Activated T-cell treated with anti-CD3 and anti-CD28 coated beads, Interleukin-2, amount 50 U/mL, for 72 hours (primary cell): ENCODE measurements at regions not wholly inside any gene's neighbourhood (a gene's known extent, or its start where the extent isn't known, plus 50 kb on each side); places are given as distances from the start of the nearest gene placed in this dataset.
"Not testable (repeated sequence)": the region's sequence is repeated elsewhere in the genome, so short reads cannot be mapped to it uniquely, and the experiment has no call there.

Experiments
- ATAC-seq, 2 donors: fragments of 150-1000 bp; cut with Tn5 transposase; replicated peaks in 1 of 2; 2 replicates each; pipeline ENCODE4 v1.10.0; 2021; ENCODE audit warnings: moderate library complexity in 2 of 2, mild to moderate bottlenecking in 1 of 2
- DNase-seq, 2 donors: peaks; one replicate each; pipeline ENCODE4 v3.0.0; 2021 to 2022; ENCODE audit warnings: mixed read lengths in 1 of 2
- H3K27ac Mint-ChIP-seq: one replicate; pipeline ENCODE4 v1.8.0; 2022; ENCODE audit warnings: mild to moderate bottlenecking, moderate library complexity, mixed read lengths
- H3K27me3 Mint-ChIP-seq: one replicate; pipeline ENCODE4 v1.8.0; 2022; ENCODE audit warnings: low read depth, mixed read lengths
- H3K36me3 Mint-ChIP-seq, 2 donors: one replicate each; pipeline ENCODE4 v1.8.0; 2022; ENCODE audit warnings: mixed read lengths in 2 of 2, mild to moderate bottlenecking in 1 of 2; ENCODE audit not compliant: insufficient read depth in 2 of 2
- H3K4me1 Mint-ChIP-seq: one replicate; pipeline ENCODE4 v1.8.0; 2022; ENCODE audit warnings: low read depth, mixed read lengths
- H3K4me3 Mint-ChIP-seq, 2 donors: one replicate each; pipeline ENCODE4 v1.8.0; 2022; ENCODE audit warnings: mild to moderate bottlenecking in 2 of 2, mixed read lengths in 2 of 2, moderate library complexity in 2 of 2
- H3K9me3 Mint-ChIP-seq, 2 donors: one replicate each; pipeline ENCODE4 v1.8.0; 2022; ENCODE audit warnings: mixed read lengths in 2 of 2

DNA sequence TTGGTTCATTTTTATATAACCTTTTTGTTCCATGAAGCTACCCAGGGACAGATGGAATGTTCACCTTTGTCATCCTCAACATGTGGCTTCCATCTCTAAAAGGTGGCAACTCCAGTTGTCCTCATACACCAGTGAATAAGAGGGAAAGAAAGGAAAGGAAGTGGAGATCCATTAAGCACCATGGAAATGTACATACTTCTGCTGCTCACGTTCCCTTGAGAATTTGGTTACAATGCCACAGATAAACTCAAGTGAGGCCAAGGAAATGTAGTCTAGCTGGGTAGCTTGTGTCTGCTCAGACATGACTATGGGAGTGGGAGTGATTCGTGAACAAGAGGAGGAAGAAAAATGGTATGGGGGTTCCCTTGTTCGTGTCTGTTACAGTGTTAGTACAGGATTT, 237.1 kb upstream of the FAM3C start:
- no peaks in the 10 kb centered on the region for H3K27me3 Mint-ChIP-seq
- H3K9me3 Mint-ChIP-seq = peaks cover 0 to 2% of the 10 kb centered on the region in 2 donors
- no peak for DNase-seq
- no peak overlapping the region for H3K27ac Mint-ChIP-seq
- ATAC-seq = no peak
- H3K36me3 Mint-ChIP-seq = no peaks in the 10 kb centered on the region
- no peak overlapping the region for H3K4me3 Mint-ChIP-seq
- H3K4me1 Mint-ChIP-seq = no peaks in the 10 kb centered on the region

DNA sequence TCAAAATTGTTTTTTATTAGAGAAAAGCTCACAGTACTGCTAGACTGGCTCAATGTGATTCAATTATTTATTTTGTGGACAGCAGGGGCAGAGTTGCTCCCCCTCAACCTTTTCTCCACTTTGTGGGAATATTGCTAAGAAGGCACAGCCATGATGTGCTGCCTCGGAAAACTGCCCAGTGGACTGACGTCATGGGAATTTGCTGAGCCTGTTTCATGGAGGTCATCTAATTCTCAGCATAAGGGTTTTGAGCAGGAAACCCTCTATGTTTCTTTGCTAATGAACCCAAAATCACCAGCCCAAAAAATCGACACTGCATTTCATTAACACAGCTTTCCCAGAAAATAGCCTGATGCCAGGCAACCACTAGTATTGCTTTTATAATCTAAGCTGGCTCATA, 228.8 kb upstream of the FAM3C start:
- no peaks in the 10 kb centered on the region for H3K9me3 Mint-ChIP-seq
- ATAC-seq (no peak), DNase-seq (no peak)
- no peaks in the 10 kb centered on the region for H3K36me3 Mint-ChIP-seq
- no peaks in the 10 kb centered on the region for H3K27me3 Mint-ChIP-seq
- no peak overlapping the region for H3K27ac Mint-ChIP-seq
- no peak overlapping the region for H3K4me3 Mint-ChIP-seq
- H3K4me1 Mint-ChIP-seq = no peaks in the 10 kb centered on the region

DNA sequence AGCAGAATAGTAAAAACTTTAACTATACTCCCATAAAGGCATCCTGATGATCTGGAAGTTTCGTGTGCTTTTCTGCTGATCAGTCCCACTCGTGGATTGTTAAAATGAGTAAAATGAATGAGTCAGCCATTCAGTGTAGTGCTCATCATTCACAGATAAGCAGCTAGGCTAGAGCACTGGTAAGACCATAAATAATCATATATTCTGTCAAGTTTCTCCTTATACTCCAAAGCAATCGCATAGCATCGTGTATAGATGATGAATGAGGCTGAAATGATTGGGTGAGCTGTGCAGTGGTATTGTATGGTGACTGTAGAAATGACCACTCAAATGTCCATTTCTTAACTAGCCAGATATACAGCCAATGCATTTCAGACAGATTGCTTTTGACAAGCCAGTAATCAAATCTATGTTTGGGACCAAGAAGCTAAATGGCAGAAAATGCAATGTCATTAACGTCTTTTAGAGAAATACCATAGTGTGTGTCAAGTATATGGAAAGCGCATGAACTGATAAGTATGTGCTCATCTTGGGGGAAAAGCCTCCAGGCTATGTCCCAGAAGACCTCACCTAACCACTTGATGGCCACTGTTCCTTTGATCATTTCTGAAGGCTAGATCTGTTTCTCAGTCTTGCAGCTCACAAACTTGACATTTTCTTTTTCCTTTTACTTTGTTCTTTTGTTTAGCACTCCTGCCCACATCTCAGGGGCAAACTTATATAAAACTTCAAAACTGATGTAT, 227.2 kb upstream of the FAM3C start:
- Mint-ChIP-seq H3K27ac (no peak overlapping the region), H3K27me3 (no peaks in the 10 kb centered on the region), H3K9me3 (no peaks in the 10 kb centered on the region), H3K4me3 (no peak overlapping the region), H3K36me3 (no peaks in the 10 kb centered on the region), H3K4me1 (no peaks in the 10 kb centered on the region)
- DNase-seq = no peak
- ATAC-seq = no peak

DNA sequence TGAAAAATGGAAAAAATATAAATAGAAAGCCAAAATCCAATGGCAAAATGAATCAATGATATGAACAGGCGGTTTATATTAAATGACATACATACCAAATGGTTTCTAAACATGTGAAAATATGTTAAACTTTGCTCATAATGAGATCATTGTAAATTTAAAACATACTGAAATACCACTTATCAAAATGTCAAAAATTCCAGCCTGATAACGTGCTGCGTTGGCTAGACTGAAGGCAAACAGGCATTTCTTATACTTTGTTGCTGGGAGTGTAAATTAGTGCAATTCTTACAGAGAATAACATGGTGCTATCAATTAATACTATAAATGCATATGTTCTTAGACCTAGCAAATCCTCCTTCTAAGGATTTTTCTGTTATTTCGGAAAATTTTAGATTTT, 225.8 kb upstream of the FAM3C start:
- no peak overlapping the region for H3K4me3 Mint-ChIP-seq

DNA sequence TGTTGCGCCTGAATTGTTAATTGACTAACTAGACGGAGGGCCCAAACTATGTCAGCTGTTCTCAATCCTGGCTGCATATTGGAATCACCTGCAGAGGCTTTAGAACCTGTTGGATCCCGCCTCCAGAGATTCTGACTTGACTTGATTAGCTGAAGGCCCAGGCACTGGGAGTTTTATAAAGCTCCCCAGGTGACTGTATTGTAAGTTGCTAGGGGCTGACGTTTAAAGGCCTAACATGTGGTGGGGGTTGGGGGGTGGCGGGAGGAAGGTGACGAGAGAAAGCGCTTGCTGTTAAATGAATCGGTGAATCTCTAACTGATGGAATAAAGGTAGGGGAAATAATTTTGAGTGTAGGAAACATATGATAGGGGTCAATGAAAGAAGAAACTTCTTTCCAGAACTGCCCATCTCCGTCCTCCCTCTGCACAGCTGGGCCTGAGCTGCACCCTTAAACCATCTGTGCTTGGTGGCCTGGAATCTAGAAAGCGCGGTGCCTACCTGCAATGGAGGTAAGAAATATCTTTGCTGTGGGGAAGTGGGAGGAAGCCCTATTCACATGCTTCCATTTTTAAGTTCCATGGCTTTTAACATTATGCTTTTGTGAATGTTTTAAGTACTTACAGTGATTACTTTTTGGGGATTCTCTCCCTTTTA, 225.0 kb upstream of the FAM3C start:
- Mint-ChIP-seq H3K27me3 (no peaks in the 10 kb centered on the region), H3K27ac (no peak overlapping the region), H3K4me3 (no peak overlapping the region), H3K36me3 (no peaks in the 10 kb centered on the region), H3K4me1 (no peaks in the 10 kb centered on the region), H3K9me3 (peaks cover 0 to 3% of the 10 kb centered on the region in 2 donors)
- DNase-seq = no peak
- no peak for ATAC-seq

More for the DNA sequence above, 225.8 kb upstream of the FAM3C start:
- no peak overlapping the region for H3K27ac Mint-ChIP-seq
- no peaks in the 10 kb centered on the region for H3K27me3 Mint-ChIP-seq
- no peak for DNase-seq
- H3K9me3 Mint-ChIP-seq = peaks cover 0 to 3% of the 10 kb centered on the region in 2 donors
- no peak for ATAC-seq
- H3K36me3 Mint-ChIP-seq = no peaks in the 10 kb centered on the region
- no peaks in the 10 kb centered on the region for H3K4me1 Mint-ChIP-seq

DNA sequence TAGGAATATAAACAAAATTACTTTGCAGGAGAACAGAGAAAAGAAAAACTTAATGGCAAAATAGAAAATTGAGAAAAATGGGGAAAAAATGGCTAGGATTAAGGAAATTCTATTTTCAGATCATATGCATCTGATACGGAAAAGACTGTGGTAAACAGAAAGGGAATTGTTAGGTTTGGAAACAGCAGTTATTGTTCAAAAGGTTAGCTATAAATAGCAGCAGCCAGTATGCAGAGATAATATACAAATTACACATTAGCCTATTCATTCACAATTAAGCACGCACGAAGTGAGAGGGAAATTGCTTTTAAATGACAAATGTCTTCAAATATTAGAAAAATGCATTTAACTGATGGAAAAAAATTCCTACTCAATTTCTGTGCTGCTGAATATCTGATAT, 224.1 kb upstream of the FAM3C start:
- peaks cover 0 to 3% of the 10 kb centered on the region in 2 donors for H3K9me3 Mint-ChIP-seq
- H3K27ac Mint-ChIP-seq = no peak overlapping the region
- no peaks in the 10 kb centered on the region for H3K4me1 Mint-ChIP-seq
- ATAC-seq = no peak
- no peak for DNase-seq
- H3K27me3 Mint-ChIP-seq = no peaks in the 10 kb centered on the region
- H3K36me3 Mint-ChIP-seq = no peaks in the 10 kb centered on the region
- H3K4me3 Mint-ChIP-seq = no peak overlapping the region

DNA sequence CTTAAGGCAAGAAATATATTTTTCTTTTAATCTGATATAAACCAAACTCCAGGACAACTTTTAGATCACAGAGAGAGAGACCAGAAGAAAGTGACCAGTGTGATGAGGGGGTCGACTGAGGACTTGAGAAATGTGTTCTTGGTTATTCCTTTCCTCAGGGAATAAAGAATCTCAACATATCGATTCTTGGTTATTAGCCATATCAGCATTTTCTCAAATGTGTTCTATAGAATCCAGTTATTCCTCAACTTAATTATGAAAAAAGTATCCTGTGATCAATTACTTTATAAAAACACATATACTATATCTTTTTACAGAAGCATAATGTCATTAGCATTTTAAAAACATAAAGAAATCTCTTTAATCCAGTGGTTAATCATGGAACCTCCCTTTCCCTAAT, 222.1 kb upstream of the FAM3C start:
- Mint-ChIP-seq H3K27ac (no peak overlapping the region), H3K36me3 (no peaks in the 10 kb centered on the region), H3K4me1 (no peaks in the 10 kb centered on the region), H3K9me3 (peaks cover 0 to 3% of the 10 kb centered on the region in 2 donors), H3K4me3 (no peak overlapping the region), H3K27me3 (no peaks in the 10 kb centered on the region)
- no peak for ATAC-seq
- no peak for DNase-seq

DNA sequence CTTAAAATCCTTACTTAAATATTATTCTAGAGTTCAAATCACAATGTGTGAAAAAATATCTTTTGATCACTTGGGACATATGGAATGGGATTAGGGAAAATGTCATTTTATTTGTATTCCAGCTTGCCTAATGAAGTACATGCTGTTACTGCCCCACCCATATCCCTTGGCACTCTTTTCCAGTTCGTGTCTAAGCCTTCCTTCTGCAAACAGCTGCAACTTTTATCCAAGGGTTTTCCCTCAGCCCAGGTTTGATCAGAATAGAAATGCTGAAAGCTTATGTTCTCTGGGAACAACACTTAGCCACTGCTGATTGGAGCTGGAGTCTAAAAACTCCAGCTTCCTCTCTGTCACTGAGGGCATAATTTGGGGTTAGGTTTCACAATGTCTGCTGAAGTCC, 214.1 kb upstream of the FAM3C start:
- Mint-ChIP-seq H3K4me3 (no peak overlapping the region), H3K4me1 (no peaks in the 10 kb centered on the region), H3K27me3 (peaks cover 7% of the 10 kb centered on the region), H3K36me3 (no peaks in the 10 kb centered on the region), H3K9me3 (peaks cover 0 to 1% of the 10 kb centered on the region in 2 donors), H3K27ac (no peak overlapping the region)
- no peak for ATAC-seq
- no peak for DNase-seq

DNA sequence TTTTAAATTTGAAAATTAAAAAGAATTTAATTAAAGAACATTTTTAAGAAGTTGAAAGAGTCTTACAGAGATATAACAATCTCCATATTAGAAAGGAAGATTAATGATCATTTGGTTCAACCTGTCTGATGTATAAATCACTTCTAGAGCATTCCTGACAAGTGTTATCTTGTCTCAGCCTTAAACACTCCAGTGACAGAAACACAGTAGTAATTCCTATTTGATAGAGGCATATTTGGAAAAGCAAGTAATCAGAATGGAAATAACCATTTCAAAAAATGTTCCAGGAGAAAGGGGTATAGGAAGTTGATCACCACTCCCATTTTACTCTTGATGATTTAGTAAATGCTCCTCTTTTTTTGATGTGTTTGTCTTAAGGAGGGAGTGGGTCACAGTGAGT, 213.1 kb upstream of the FAM3C start:
- Mint-ChIP-seq H3K4me1 (no peaks in the 10 kb centered on the region), H3K27me3 (peaks cover 7% of the 10 kb centered on the region), H3K4me3 (no peak overlapping the region), H3K36me3 (no peaks in the 10 kb centered on the region), H3K27ac (no peak overlapping the region), H3K9me3 (peaks cover 0 to 1% of the 10 kb centered on the region in 2 donors)
- no peak for ATAC-seq
- DNase-seq = no peak

DNA sequence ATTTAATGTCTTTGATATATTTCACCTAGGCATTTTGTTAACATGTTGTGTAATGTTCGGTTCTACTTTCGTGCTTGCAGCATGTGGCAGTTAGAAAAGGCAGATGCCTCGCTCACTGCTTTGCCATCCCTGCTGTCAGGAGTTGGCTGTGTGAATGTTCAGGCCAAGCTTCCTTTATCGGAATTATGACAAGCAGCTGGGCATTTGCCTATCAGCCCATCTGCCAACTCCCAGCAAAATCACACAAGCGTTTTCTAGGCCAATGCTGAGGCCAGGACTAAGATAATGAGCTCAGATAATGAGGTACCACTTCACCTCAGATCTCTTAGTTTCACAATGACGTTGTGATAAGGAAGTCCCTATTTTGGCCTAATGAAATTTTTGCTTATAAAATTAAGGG, 212.7 kb upstream of the FAM3C start:
- Mint-ChIP-seq H3K4me3 (no peak overlapping the region), H3K4me1 (no peaks in the 10 kb centered on the region), H3K27me3 (peaks cover 7% of the 10 kb centered on the region), H3K36me3 (no peaks in the 10 kb centered on the region), H3K27ac (no peak overlapping the region), H3K9me3 (peaks cover 0 to 1% of the 10 kb centered on the region in 2 donors)
- DNase-seq = no peak
- ATAC-seq = no peak

DNA sequence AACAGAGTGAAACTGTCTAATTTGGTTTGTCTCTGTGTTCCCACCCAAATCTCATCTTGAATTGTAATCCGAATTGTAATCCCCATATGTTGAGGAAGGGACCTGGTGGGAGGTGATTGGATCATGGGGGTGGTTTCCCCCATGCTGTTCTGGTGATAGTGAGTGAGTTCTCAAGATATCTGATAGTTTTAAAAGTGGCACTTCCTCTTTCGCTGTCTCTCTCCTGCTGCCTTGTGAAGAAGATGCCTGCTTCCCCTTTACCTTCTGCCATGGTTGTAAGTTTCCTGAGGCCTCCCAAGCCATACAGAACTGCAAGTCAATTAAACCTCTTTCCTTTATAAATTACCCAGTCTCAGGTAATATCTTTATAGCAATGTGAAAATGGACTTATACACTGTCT, 212.1 kb upstream of the FAM3C start:
- ATAC-seq, H3K4me1 Mint-ChIP-seq, DNase-seq, H3K9me3 Mint-ChIP-seq, H3K27me3 Mint-ChIP-seq, H3K36me3 Mint-ChIP-seq, H3K4me3 Mint-ChIP-seq, H3K27ac Mint-ChIP-seq: not testable (repeated sequence)

DNA sequence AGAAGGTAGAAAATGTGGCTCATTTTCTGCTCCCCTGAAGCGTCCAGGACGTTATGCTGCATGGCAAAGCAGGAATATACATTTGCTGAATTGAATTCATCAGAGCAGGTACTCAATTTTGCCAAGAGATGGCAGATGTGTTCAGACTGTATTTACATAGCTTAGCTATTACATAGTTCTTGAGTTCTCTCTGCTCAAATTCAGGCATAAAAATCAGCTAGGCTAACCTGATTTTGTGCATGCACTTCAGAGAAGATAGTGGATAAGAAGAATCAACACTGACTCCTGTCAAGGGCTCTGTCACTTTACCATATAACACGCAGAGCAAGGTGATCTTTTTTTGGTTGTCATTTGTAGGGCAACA, 209.2 kb upstream of the FAM3C start:
- no peak overlapping the region for H3K4me3 Mint-ChIP-seq
- DNase-seq (no peak), ATAC-seq (no peak)
- H3K27me3 Mint-ChIP-seq = no peaks in the 10 kb centered on the region
- no peak overlapping the region for H3K27ac Mint-ChIP-seq
- no peaks in the 10 kb centered on the region for H3K4me1 Mint-ChIP-seq
- H3K36me3 Mint-ChIP-seq = no peaks in the 10 kb centered on the region
- H3K9me3 Mint-ChIP-seq = peaks cover 0 to 1% of the 10 kb centered on the region in 2 donors

DNA sequence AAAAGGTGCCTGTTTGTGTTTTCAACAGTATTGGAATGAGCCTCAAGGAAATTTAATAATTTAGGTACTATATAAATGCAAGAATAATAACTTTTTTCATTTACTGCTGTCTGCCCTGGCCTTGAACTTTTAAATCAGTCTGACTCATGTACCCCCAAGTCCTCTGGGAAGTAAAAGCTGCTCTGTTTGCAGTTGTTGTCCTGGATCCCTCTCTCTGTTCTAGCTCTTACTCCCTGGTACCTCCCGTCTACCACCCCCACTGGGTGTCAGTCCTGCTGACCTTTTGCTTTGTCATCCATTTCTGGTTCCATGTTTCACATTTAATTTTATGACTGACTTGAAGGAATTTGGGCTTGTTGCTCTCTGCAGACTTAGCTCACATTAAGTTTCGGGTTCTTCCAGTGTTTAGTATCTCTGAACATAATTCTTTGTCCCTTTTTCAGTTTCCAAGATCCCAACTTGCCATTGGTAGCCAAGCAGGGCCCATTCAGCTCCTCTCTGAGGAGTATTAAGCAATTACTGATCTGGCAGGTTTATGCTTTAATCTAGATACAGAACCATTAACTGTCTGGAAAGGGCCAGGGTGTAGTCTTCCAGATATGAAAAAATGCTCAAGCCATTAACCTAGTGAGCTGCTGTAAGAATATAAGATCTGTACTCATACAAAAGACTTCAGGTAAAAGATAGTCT, 208.7 kb upstream of the FAM3C start:
- Mint-ChIP-seq H3K27me3 (no peaks in the 10 kb centered on the region), H3K36me3 (no peaks in the 10 kb centered on the region), H3K4me3 (no peak overlapping the region), H3K27ac (no peak overlapping the region), H3K9me3 (peaks cover 0 to 1% of the 10 kb centered on the region in 2 donors), H3K4me1 (no peaks in the 10 kb centered on the region)
- no peak for ATAC-seq
- DNase-seq = no peak
